B cell (primary cell): ENCODE measurements at regions not wholly inside any gene's neighbourhood (a gene's known extent, or its start where the extent isn't known, plus 50 kb on each side); places are given as distances from the start of the nearest gene placed in this dataset.
A peak's percentile ranks its signal among the peaks of the same experiment; 100 is the strongest.

ENCODE experiments used
- EZH2 ChIP-seq: IDR thresholded peaks from 2 replicates; pipeline ENCODE4 v1.6.1; 2012; ENCODE audit warnings: borderline replicate concordance, low read depth, mild to moderate bottlenecking, moderate library complexity, low read length; ENCODE audit not compliant: insufficient read depth, poor library complexity, severe bottlenecking
- TF ChIP-seq, protein P1 (sequence below): fragments of 200-600 bp; IDR thresholded peaks from one replicate; pipeline ENCODE4 v1.8.0; 2022; ENCODE audit warnings: antibody characterized with exemption, mild to moderate bottlenecking

DNA sequence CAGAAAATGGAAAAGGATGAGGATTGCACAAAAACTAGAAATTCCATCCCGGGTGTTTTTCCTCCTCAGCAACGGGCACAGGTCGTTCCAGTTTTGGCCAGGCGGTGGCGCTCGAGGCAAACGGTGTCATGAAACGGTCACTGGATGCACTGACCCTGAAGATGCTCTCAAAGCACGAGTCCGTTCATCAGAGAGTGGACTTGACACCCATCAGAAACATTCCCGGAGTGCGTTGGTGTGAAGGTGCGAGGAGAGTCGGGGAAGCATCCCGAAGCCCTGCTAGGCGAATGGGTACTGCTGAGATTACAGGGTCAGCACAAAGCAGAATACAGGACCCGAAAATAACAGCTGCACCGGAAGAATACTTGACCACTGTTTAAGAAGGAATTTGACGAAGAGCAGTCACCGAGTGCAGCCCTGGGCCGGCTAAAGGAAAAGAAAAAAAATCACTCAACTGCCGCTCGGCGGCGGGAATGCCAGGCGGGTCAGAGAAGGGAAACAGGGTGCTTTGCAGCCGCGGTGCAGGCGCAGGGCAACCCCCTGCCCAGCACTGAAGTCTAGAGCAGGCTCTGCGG, 71.7 kb upstream of the ETS2 start:
- TF ChIP-seq, protein P1, sequence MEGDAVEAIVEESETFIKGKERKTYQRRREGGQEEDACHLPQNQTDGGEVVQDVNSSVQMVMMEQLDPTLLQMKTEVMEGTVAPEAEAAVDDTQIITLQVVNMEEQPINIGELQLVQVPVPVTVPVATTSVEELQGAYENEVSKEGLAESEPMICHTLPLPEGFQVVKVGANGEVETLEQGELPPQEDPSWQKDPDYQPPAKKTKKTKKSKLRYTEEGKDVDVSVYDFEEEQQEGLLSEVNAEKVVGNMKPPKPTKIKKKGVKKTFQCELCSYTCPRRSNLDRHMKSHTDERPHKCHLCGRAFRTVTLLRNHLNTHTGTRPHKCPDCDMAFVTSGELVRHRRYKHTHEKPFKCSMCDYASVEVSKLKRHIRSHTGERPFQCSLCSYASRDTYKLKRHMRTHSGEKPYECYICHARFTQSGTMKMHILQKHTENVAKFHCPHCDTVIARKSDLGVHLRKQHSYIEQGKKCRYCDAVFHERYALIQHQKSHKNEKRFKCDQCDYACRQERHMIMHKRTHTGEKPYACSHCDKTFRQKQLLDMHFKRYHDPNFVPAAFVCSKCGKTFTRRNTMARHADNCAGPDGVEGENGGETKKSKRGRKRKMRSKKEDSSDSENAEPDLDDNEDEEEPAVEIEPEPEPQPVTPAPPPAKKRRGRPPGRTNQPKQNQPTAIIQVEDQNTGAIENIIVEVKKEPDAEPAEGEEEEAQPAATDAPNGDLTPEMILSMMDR: peak; percentile 96
- no peak for TF ChIP-seq EZH2
